SK-N-SH (cell line): ENCODE measurements at regions not wholly inside any gene's neighbourhood (a gene's known extent, or its start where the extent isn't known, plus 50 kb on each side); places are given as distances from the start of the nearest gene placed in this dataset.

Source experiments
- CTCF ChIP-seq: fragments of 200-600 bp; sonication (generic); IDR thresholded peaks from 2 replicates; pipeline ENCODE4 v1.6.1; 2017; ENCODE audit warnings: antibody characterized with exemption, mild to moderate bottlenecking, moderate library complexity
- EP300 ChIP-seq, 2 experiments: IDR thresholded peaks; 2 replicates each; pipeline versions ENCODE4 v1.4.0 to v1.6.1; 2012; ENCODE audit warnings: borderline replicate concordance in 1 of 2, low read depth in 1 of 2, low read length in 1 of 2
- EZH2phosphoT487 ChIP-seq: fragments of 200-600 bp; sonication (generic); IDR thresholded peaks from 2 replicates; pipeline ENCODE4 v1.6.1; 2017; ENCODE audit warnings: low read depth, mixed run types, mild to moderate bottlenecking, antibody characterized with exemption, moderate library complexity, borderline replicate concordance
- FOXM1 ChIP-seq: IDR thresholded peaks from 2 replicates; pipeline ENCODE4 v1.4.0; 2012; ENCODE audit warnings: low read depth, mild to moderate bottlenecking
- JUND ChIP-seq: IDR thresholded peaks from 2 replicates; pipeline ENCODE4 v1.4.0; 2012
- MAX ChIP-seq: IDR thresholded peaks from 2 replicates; pipeline ENCODE4 v1.4.0; 2012; ENCODE audit warnings: low read depth
- MEF2A ChIP-seq: IDR thresholded peaks from 2 replicates; pipeline ENCODE4 v1.4.0; 2012; ENCODE audit warnings: low read depth, borderline replicate concordance
- NFIC ChIP-seq: IDR thresholded peaks from 2 replicates; pipeline ENCODE4 v1.4.0; 2012; ENCODE audit warnings: borderline replicate concordance
- PBX3 ChIP-seq: IDR thresholded peaks from 2 replicates; pipeline ENCODE4; 2012
- POLR2AphosphoS5 ChIP-seq: IDR thresholded peaks from 2 replicates; pipeline ENCODE4 v1.6.1; 2012; ENCODE audit warnings: low read depth, low read length
- RAD21 ChIP-seq: IDR thresholded peaks from 2 replicates; pipeline ENCODE4 v1.6.1; 2012; ENCODE audit warnings: mild to moderate bottlenecking, low read length
- REST ChIP-seq: IDR thresholded peaks from 2 replicates; pipeline ENCODE4 v1.6.1; 2012; ENCODE audit warnings: mild to moderate bottlenecking, low read depth, low read length, moderate library complexity
- TAF1 ChIP-seq: IDR thresholded peaks from 2 replicates; pipeline ENCODE4 v1.6.1; 2012; ENCODE audit warnings: low read depth, mild to moderate bottlenecking, low read length, moderate library complexity, borderline replicate concordance
- ZBTB33 ChIP-seq: IDR thresholded peaks from 2 replicates; pipeline ENCODE4 v1.4.0; 2012; ENCODE audit warnings: low read depth, borderline replicate concordance

- TF ChIP-seq NFIC (no peak), CTCF (no peak), EP300 (IDR thresholded peaks at IDR 0.05; ENCODE audit: borderline replicate concordance in 1 of 2, low read depth in 1 of 2, low read length in 1 of 2) (no peak), JUND (no peak), MAX (no peak), TAF1 (no peak), PBX3 (no peak), EZH2phosphoT487 (no peak), POLR2AphosphoS5 (no peak), RAD21 (no peak), ZBTB33 (no peak), REST (no peak), FOXM1 (no peak), MEF2A (no peak)
Observed at GRCh38 chr1:228939001-228939691, 203.9 kb downstream of the RHOU start.
